ENCODE measurements at regions not wholly inside any gene's neighbourhood (a gene's known extent, or its start where the extent isn't known, plus 50 kb on each side); places are given as distances from the start of the nearest gene placed in this dataset.

GRCh38 chr6:144359783-144360182 is 74.6 kb downstream of the UTRN start:
- no peaks in the 10 kb centered on the region for H3F3A ChIP-seq (ENCODE audit: insufficient read depth, low read length)
- H4K20me1 ChIP-seq (ENCODE audit: insufficient read depth, low read length): no peaks in the 10 kb centered on the region
- no peak for TF ChIP-seq EZH2 (IDR thresholded peaks at IDR 0.05; ENCODE audit: borderline replicate concordance, low read length)
- no peak for TF ChIP-seq CTCF (IDR thresholded peaks at IDR 0.05; ENCODE audit: low read length)
- H3K9ac ChIP-seq (ENCODE audit: low read length): no peak overlapping the region
- no peak overlapping the region for H3K4me3 ChIP-seq (ENCODE audit: low read depth, low read length, poor library complexity, severe bottlenecking)
- no peaks in the 10 kb centered on the region for H3K4me1 ChIP-seq (ENCODE audit: insufficient read depth, low read length, severe bottlenecking)
- no peak overlapping the region for H3K4me2 ChIP-seq (ENCODE audit: low read length)
- H3K9me2 ChIP-seq (ENCODE audit: low read depth, low read length): no peaks in the 10 kb centered on the region
- H3K9me3 ChIP-seq (ENCODE audit: low read length): no peaks in the 10 kb centered on the region
- H2AFZ ChIP-seq (ENCODE audit: low read length): no peak overlapping the region
- H3K27me3 ChIP-seq (ENCODE audit: insufficient read depth, low read length): no peaks in the 10 kb centered on the region
- H3K36me3 ChIP-seq (ENCODE audit: insufficient read depth, low read length): no peaks in the 10 kb centered on the region
- H3K79me2 ChIP-seq (ENCODE audit: insufficient read depth, low read length): no peaks in the 10 kb centered on the region
- no peak overlapping the region for H3K27ac ChIP-seq (ENCODE audit: low read depth, low read length, poor library complexity, severe bottlenecking)

GRCh38 chr6:144360401-144360800 is 75.3 kb downstream of the UTRN start:
- Histone ChIP-seq H3K36me3 (ENCODE audit: insufficient read depth, low read length) (no peaks in the 10 kb centered on the region), H4K20me1 (ENCODE audit: insufficient read depth, low read length) (no peaks in the 10 kb centered on the region), H3K27me3 (ENCODE audit: insufficient read depth, low read length) (no peaks in the 10 kb centered on the region), H3K27ac (ENCODE audit: low read depth, low read length, poor library complexity, severe bottlenecking) (no peak overlapping the region), H3K4me3 (ENCODE audit: low read depth, low read length, poor library complexity, severe bottlenecking) (no peak overlapping the region), H3K4me1 (ENCODE audit: insufficient read depth, low read length, severe bottlenecking) (no peaks in the 10 kb centered on the region), H3K4me2 (ENCODE audit: low read length) (no peak overlapping the region), H3K9me3 (ENCODE audit: low read length) (no peaks in the 10 kb centered on the region), H3K9me2 (ENCODE audit: low read depth, low read length) (no peaks in the 10 kb centered on the region), H3K79me2 (ENCODE audit: insufficient read depth, low read length) (no peaks in the 10 kb centered on the region), H2AFZ (ENCODE audit: low read length) (no peak overlapping the region), H3K9ac (ENCODE audit: low read length) (no peak overlapping the region), H3F3A (ENCODE audit: insufficient read depth, low read length) (no peaks in the 10 kb centered on the region)
- TF ChIP-seq EZH2 (IDR thresholded peaks at IDR 0.05; ENCODE audit: borderline replicate concordance, low read length) (no peak), CTCF (IDR thresholded peaks at IDR 0.05; ENCODE audit: low read length) (no peak)

GRCh38 chr6:144361016-144361415 is 75.9 kb downstream of the UTRN start:
- no peaks in the 10 kb centered on the region for H3K9me3 ChIP-seq (ENCODE audit: low read length)
- no peaks in the 10 kb centered on the region for H3K36me3 ChIP-seq (ENCODE audit: insufficient read depth, low read length)
- TF ChIP-seq EZH2 (IDR thresholded peaks at IDR 0.05; ENCODE audit: borderline replicate concordance, low read length) (no peak), CTCF (IDR thresholded peaks at IDR 0.05; ENCODE audit: low read length) (no peak)
- no peak overlapping the region for H3K27ac ChIP-seq (ENCODE audit: low read depth, low read length, poor library complexity, severe bottlenecking)
- H3K9me2 ChIP-seq (ENCODE audit: low read depth, low read length): no peaks in the 10 kb centered on the region
- no peaks in the 10 kb centered on the region for H3K4me1 ChIP-seq (ENCODE audit: insufficient read depth, low read length, severe bottlenecking)
- no peak overlapping the region for H3K4me2 ChIP-seq (ENCODE audit: low read length)
- no peaks in the 10 kb centered on the region for H3K79me2 ChIP-seq (ENCODE audit: insufficient read depth, low read length)
- no peaks in the 10 kb centered on the region for H3F3A ChIP-seq (ENCODE audit: insufficient read depth, low read length)
- no peak overlapping the region for H3K4me3 ChIP-seq (ENCODE audit: low read depth, low read length, poor library complexity, severe bottlenecking)
- H3K27me3 ChIP-seq (ENCODE audit: insufficient read depth, low read length): no peaks in the 10 kb centered on the region
- no peak overlapping the region for H3K9ac ChIP-seq (ENCODE audit: low read length)
- H4K20me1 ChIP-seq (ENCODE audit: insufficient read depth, low read length): no peaks in the 10 kb centered on the region
- H2AFZ ChIP-seq (ENCODE audit: low read length): no peak overlapping the region

Measured in OCI-LY1 (cell line).